Aorta (tissue), 5 donors: ENCODE measurements at regions not wholly inside any gene's neighbourhood (a gene's known extent, or its start where the extent isn't known, plus 50 kb on each side); places are given as distances from the start of the nearest gene placed in this dataset.
"Not testable (repeated sequence)": the region's sequence is repeated elsewhere in the genome, so short reads cannot be mapped to it uniquely, and the experiment has no call there.

ENCODE experiments used
- ATAC-seq: fragments of 200-7000 bp; cut with Tn5 transposase; one replicate; pipeline ENCODE4 v1.9.1; 2022; ENCODE audit warnings: moderate library complexity; ENCODE audit not compliant: low FRiP score
- DNase-seq, 2 donors: peaks; one replicate each; pipeline ENCODE4 v3.0.0-alpha.2; 2020
- H3K27ac ChIP-seq, 2 donors: one replicate each; pipeline ENCODE4 v1.5.1; 2013; ENCODE audit warnings: low read length in 2 of 2, mild to moderate bottlenecking in 2 of 2, moderate library complexity in 2 of 2, control low read depth in 1 of 2, inconsistent platforms in 1 of 2, low read depth in 1 of 2
- H3K27me3 ChIP-seq, 2 donors: one replicate each; pipeline ENCODE4 v1.6.1; 2013; ENCODE audit warnings: control low read depth in 1 of 2, low read length in 1 of 2, mild to moderate bottlenecking in 1 of 2, moderate library complexity in 1 of 2; ENCODE audit not compliant: insufficient read depth in 2 of 2, control insufficient read depth in 1 of 2
- H3K36me3 ChIP-seq, 2 donors: one replicate each; pipeline ENCODE4 v1.6.1; 2013; ENCODE audit warnings: control low read depth in 1 of 2, low read length in 1 of 2, mild to moderate bottlenecking in 1 of 2; ENCODE audit not compliant: insufficient read depth in 2 of 2, control insufficient read depth in 1 of 2
- H3K4me1 ChIP-seq, 2 donors: one replicate each; pipeline ENCODE4 v1.6.1; 2013; ENCODE audit warnings: low read length in 2 of 2, control low read depth in 1 of 2, mild to moderate bottlenecking in 1 of 2, moderate library complexity in 1 of 2; ENCODE audit not compliant: insufficient read depth in 2 of 2, control insufficient read depth in 1 of 2
- H3K4me3 ChIP-seq, 2 donors: one replicate each; pipeline ENCODE4 v1.5.1; 2013; ENCODE audit warnings: low read length in 2 of 2, control low read depth in 1 of 2, mild to moderate bottlenecking in 1 of 2
- H3K9me3 ChIP-seq: one replicate; pipeline ENCODE4 v1.6.1; 2013; ENCODE audit warnings: mild to moderate bottlenecking, low read length; ENCODE audit not compliant: control insufficient read depth
- WGBS, 2 donors: extraction: QIAGEN DNeasy Blood & Tissue Kit; methylation state at CpG; one replicate each; pipeline ENCODE4 v1.1.7; 2013; 5-methylcytosine and 5-hydroxymethylcytosine counted together
- intact Hi-C, 2 donors: fragments of 100-400 bp; cut with DNase I; formaldehyde crosslinking; loops; one replicate each; pipeline versions ENCODE4 v1.14.2 to v1.15.0; 2022
- donor health status: healthy with polysubstance abuse.
- donor health status: Bipolar disorder and iron deficiency.
- donor health status: DM: no; HTN: no; CAD: no.
- donor health status: DM: no; HTN: no; CAD: no.
- donor health status: DM: yes; HTN: yes; CAD: no.

GRCh38 chr3:26029321-26029720 is 239.4 kb downstream of the OXSM start:
- H3K9me3 ChIP-seq = peaks cover 3% of the 10 kb centered on the region
- DNase-seq (no peak), ATAC-seq (no peak)
- WGBS, 2 donors = 57 to 62% methylated on average over 2 of the region's 2 CpGs
- H3K36me3 ChIP-seq = no peaks in the 10 kb centered on the region
- intact Hi-C loops = no loop called here
- no peak overlapping the region for H3K27ac ChIP-seq
- H3K4me1 ChIP-seq = no peaks in the 10 kb centered on the region
- H3K4me3 ChIP-seq = no peak overlapping the region
- no peaks in the 10 kb centered on the region for H3K27me3 ChIP-seq

GRCh38 chr3:26042126-26042525 is 252.2 kb downstream of the OXSM start:
- H3K27ac ChIP-seq, DNase-seq, H3K4me3 ChIP-seq, intact Hi-C loops, H3K36me3 ChIP-seq, H3K9me3 ChIP-seq, ATAC-seq, H3K4me1 ChIP-seq, H3K27me3 ChIP-seq: not testable (repeated sequence)
- 88 to 95% methylated on average over 12 of the region's 12 CpGs for WGBS, 2 donors

GRCh38 chr3:26049951-26050350 is 260.1 kb downstream of the OXSM start:
- no peak for DNase-seq
- no peak for ATAC-seq
- Histone ChIP-seq H3K36me3 (no peaks in the 10 kb centered on the region), H3K9me3 (no peaks in the 10 kb centered on the region), H3K4me3 (no peak overlapping the region), H3K4me1 (no peaks in the 10 kb centered on the region), H3K27me3 (no peaks in the 10 kb centered on the region), H3K27ac (no peak overlapping the region)
- 41 to 45% methylated on average over 1 of the region's 1 CpG for WGBS, 2 donors
- intact Hi-C loops = no loop called here

- 95 to 97% methylated on average over 1 of the region's 1 CpG for WGBS, 2 donors
- H3K4me1 ChIP-seq = no peaks in the 10 kb centered on the region
- ATAC-seq = no peak
- no peak overlapping the region for H3K4me3 ChIP-seq
- H3K9me3 ChIP-seq = no peaks in the 10 kb centered on the region
- H3K36me3 ChIP-seq = no peaks in the 10 kb centered on the region
- DNase-seq = no peak
- no peaks in the 10 kb centered on the region for H3K27me3 ChIP-seq
- H3K27ac ChIP-seq = no peak overlapping the region
- intact Hi-C loops = no loop called here
Measured at GRCh38 chr3:26050776-26051175, 260.9 kb downstream of the OXSM start.

- Histone ChIP-seq H3K9me3 (no peaks in the 10 kb centered on the region), H3K27ac (no peak overlapping the region), H3K4me1 (no peaks in the 10 kb centered on the region), H3K27me3 (no peaks in the 10 kb centered on the region), H3K4me3 (no peak overlapping the region), H3K36me3 (no peaks in the 10 kb centered on the region)
- no peak for ATAC-seq
- DNase-seq = no peak
- 2 to 8% methylated on average over 4 of the region's 4 CpGs for WGBS, 2 donors
- intact Hi-C loops = no loop called here
Measured at GRCh38 chr3:26058901-26059321, 269.0 kb downstream of the OXSM start.

- no peak for ATAC-seq
Measured at GRCh38 chr3:26061947-26062346, 272.1 kb downstream of the OXSM start.

GRCh38 chr3:26064297-26064696 is 274.4 kb downstream of the OXSM start:
- Histone ChIP-seq H3K27me3 (peaks cover 0 to 2% of the 10 kb centered on the region in 2 donors), H3K36me3 (no peaks in the 10 kb centered on the region), H3K4me1 (no peaks in the 10 kb centered on the region), H3K4me3 (no peak overlapping the region), H3K27ac (no peak overlapping the region), H3K9me3 (no peaks in the 10 kb centered on the region)
- WGBS, 2 donors = 97 to 100% methylated on average over 1 of the region's 1 CpG
- intact Hi-C loops = no loop called here
- ATAC-seq = no peak
- DNase-seq = no peak

More at GRCh38 chr3:26061947-26062346, 272.1 kb downstream of the OXSM start:
- Histone ChIP-seq H3K4me1 (no peaks in the 10 kb centered on the region), H3K27ac (no peak overlapping the region), H3K27me3 (no peaks in the 10 kb centered on the region), H3K9me3 (no peaks in the 10 kb centered on the region), H3K4me3 (no peak overlapping the region), H3K36me3 (no peaks in the 10 kb centered on the region)
- DNase-seq = no peak
- intact Hi-C loops = no loop called here

- Histone ChIP-seq H3K27me3 (peaks cover 0 to 2% of the 10 kb centered on the region in 2 donors), H3K27ac (no peak overlapping the region), H3K4me3 (no peak overlapping the region), H3K36me3 (no peaks in the 10 kb centered on the region), H3K4me1 (no peaks in the 10 kb centered on the region), H3K9me3 (no peaks in the 10 kb centered on the region)
- DNase-seq (no peak), ATAC-seq (no peak)
- intact Hi-C loops = no loop called here
- 73 to 74% methylated on average over 4 of the region's 4 CpGs for WGBS, 2 donors
Measured at GRCh38 chr3:26068890-26069289, 279.0 kb downstream of the OXSM start.

GRCh38 chr3:26070854-26071253 is 281.0 kb downstream of the OXSM start:
- Histone ChIP-seq H3K9me3 (no peaks in the 10 kb centered on the region), H3K36me3 (no peaks in the 10 kb centered on the region), H3K4me3 (no peak overlapping the region), H3K27ac (no peak overlapping the region), H3K4me1 (no peaks in the 10 kb centered on the region), H3K27me3 (peaks cover 0 to 2% of the 10 kb centered on the region in 2 donors)
- WGBS, 2 donors = 12 to 15% methylated on average over 1 of the region's 1 CpG
- no peak for ATAC-seq
- intact Hi-C loops = no loop called here
- no peak for DNase-seq
